Left cardiac atrium (tissue), 4 donors: ENCODE measurements at regions not wholly inside any gene's neighbourhood (a gene's known extent, or its start where the extent isn't known, plus 50 kb on each side); places are given as distances from the start of the nearest gene placed in this dataset.
A peak's percentile ranks its signal among the peaks of the same experiment; 100 is the strongest.
"Not testable (repeated sequence)": the region's sequence is repeated elsewhere in the genome, so short reads cannot be mapped to it uniquely, and the experiment has no call there.

Experiments used
- ATAC-seq, 2 donors: fragments of 200-7000 bp; cut with Tn5 transposase; one replicate each; pipeline ENCODE4 v1.9.1; 2020; ENCODE audit warnings: mild to moderate bottlenecking in 2 of 2, moderate library complexity in 2 of 2
- DNase-seq: peaks from one replicate; pipeline ENCODE4 v3.0.0-alpha.2; 2020
- intact Hi-C, 2 donors: fragments of 100-400 bp; cut with DNase I; formaldehyde crosslinking; loops; one replicate each; pipeline versions ENCODE4 v1.14.1 to v1.15.1; 2022 to 2023
- donor health status: DM: no; HTN: yes; CAD: no.
- donor health status: DM: no; HTN: yes; CAD: no; lungs with severe emphysema.
- donor health status: DM: yes; HTN: yes; CAD: no.
- donor health status: Dilated cardiomyopathy.

DNA sequence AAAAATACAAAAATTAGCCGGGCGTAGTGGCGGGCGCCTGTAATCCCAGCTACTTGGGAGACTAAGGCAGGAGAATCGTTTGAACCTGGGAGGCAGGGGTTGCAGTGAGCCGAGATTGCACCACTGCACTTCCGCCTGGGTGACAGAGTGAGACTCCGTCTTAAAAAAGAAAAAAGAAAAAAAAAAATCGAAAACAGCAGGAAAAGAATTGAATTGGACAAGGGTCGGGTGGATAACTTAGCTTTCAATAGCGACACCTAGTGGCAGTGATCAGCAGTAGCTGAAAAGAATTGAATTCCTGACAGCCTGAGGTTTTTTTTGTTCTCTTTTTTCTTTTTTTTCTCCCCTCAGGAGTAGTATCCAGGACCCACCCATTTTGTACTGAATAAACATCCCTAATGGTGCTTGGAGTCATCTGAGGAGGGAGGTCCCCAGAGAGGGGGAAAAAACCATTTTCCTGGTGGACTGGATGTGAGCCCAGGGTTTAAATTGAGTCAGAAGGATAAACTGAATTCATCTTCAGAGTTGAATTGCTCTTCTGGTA is 55.1 kb downstream of the CYCS start:
- peak; percentile 78 to 81 for ATAC-seq
- intact Hi-C loops = loop anchor here (2.0 to 5.0 kb wide), 5 partner anchors 88 to 249 kb away; partner anchors contain the start of gene OSBPL3 (in 2 of the 2)
- DNase-seq = peak; percentile 32

DNA sequence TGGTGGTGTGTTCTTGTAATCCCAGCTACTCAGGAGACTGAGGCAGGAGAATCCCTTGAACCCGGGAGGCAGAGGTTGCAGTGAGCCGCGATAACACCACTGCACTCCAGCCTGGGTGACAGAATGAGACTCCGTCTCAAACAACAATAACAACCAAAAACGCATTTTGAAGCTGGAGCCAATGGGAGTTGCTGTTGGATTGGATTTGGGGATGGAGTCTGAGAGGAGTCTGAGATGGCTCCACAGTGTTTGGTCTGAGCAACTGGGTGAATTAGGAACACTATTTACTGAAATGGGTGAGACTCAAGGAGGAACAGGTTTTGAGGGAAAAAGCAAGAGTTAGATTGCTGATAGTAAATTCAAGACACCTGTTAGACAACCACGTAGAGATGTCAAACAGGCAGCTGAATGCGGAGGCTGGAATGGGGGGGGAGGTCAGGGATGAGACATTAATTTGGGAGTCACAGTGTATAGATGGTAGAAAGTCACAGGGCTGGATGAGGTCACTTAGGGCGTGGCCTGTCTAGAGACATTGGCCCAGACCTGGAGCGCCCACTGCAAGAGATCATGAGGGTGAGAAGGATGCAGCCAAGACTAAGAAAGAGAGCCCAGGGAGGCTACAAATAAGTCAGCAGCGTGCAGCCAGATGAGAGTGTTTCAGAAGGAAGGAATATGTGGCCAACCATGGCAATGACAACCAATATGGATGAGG is 56.4 kb downstream of the CYCS start:
- DNase-seq (no peak), ATAC-seq (peak in 1 of 2 donors; percentile 57)
- intact Hi-C loops = loop anchor here (2.0 to 5.0 kb wide), 3 partner anchors 86 to 246 kb away; partner anchors contain the start of gene OSBPL3 (in 2 of the 2)

DNA sequence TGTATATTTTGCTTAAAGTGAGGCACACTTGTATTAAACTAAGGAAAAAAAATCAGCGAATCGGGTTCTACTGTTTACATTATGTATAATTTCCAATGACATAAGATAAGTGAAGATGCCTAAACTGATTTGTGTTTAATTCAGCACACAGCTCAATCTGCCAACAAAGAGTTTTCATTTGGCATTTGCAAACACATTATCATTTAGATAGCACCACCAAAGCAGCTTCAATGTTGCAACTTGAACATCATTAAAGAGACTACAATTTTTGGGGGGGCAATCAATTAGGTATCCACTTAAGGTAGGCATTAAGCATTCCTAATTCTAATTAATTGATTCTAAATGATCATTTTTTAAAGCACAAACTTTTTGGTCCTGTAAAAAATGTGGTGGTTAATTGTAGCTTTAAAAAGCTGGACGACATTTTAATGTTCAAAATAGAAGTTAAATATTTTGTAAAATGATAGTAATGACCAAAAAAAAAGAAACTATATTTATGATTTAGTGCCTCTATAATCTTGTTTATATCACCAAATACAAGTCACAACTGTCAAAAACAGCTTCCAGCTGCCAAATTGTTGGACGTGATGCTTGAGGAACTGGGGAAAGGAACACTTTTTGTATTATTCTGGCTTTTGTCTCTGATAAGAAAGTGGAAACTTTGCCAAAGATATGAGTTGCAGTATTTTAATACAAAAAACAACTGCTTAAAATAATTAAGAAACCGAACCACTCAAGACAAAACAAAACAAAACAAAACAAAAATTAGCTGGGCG is 57.1 kb downstream of the CYCS start:
- ATAC-seq (no peak), DNase-seq (no peak)
- intact Hi-C loops = loop anchor here (2.0 to 5.0 kb wide), 3 partner anchors 86 to 246 kb away; partner anchors contain the start of gene OSBPL3 (in 2 of the 2)

DNA sequence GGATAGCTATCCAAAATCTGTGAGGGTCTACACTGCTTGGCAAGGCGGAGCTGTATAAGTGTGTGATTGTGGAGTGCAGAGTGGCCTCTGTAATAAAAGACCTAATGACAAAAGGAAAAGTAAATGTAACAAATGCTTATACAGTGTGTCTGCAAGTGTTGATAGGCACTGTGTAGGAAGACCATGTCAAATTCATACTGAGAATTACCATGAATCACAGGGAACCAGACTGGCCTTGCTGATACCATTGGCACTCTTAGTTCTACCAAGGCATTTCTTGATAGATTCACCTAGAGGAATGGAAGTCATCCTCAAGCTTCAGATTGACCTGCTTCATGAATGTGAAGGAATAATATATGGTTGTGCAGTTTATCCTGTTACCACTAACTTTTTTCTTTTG is 58.8 kb downstream of the CYCS start:
- ATAC-seq (no peak), DNase-seq (no peak)
- intact Hi-C loops = loop anchor here in 1 of 2 donors (5.0 kb wide), 2 partner anchors 84 to 244 kb away; partner anchors contain the start of gene OSBPL3

DNA sequence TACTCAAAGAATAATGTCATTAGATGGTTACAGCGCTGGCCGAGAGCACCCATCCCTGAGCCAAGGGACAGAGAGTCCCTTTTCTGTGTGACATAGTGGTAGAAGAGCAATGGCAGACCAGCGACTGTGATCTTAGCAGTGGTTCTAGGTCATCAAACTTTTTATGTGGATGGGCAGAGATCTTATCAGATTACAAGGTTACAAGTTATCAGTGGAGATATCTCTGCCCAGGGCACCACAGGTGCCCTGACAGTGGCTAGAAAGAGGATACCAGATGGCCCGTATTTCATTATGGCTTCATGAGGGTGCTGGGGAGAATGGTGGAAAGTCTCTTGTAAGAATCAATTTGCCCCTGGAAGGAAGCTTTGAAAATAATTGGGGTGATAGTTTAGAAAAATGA is 62.7 kb downstream of the CYCS start:
- intact Hi-C loops = no loop called here
- ATAC-seq (no peak), DNase-seq (no peak)

DNA sequence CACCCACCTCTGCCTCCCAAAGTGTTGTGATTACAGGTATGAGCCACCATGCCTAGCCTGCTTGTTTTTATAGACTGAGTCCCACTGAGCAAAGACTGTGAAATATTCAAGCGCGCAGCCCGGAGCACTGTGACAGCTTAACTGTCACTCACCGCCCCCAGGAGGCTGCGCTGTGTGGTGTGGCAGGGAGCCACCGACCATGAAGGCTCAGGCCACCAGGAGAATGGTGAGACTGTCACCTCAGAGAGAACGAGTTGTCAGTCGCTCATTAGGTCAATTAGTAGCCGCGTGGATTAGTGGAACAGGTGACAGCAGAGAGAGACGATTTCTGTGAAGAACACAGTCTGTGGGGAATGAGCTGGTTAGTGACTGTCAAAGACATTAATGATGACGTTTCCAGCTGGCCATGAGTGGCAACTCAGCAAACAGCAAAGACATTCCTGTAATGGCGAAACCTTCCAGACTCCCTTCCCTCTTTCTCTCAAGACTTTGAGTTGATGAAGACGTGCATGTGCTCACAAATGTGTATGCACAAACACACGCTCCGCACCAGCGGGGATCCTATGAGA is 64.5 kb downstream of the CYCS start:
- intact Hi-C loops = no loop called here
- ATAC-seq (no peak), DNase-seq (no peak)

DNA sequence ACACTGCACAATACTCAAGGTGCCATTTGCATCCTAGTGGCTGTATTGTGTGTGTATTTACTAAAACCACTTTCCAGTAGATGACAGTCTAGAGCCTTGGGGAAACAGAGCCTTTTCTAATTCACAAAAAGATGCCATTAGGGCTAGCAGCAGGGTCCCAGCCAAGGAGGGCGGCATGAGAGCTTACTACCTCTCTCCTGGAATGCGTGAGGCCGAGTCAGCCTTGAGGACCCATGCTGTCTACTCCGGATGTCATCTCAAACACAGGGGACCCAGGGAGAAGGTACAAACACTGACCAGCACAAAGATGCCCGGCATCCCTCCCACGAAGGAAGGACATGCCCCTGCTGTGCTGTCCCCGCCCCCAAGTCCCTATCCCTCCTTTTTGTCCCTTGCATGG is 65.5 kb downstream of the CYCS start:
- DNase-seq (no peak), ATAC-seq (no peak)
- intact Hi-C loops = no loop called here

DNA sequence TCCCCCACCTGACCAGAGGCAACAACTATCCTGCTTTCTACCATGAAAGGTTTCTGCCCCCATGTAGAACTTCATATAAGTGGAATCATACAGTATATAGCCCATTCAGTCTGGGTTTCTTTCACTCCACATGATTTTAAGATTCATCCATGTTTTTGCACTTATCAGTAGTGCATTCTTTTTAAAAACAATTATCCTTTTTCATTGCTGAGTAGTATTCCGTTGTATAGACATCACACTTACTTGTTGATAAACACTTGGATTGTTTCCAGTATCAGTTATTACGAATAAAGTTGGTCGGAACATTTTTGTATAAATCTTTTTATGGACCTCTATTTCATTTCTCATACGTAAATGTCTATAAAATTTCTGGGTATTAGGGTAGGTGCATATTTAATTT is 68.7 kb downstream of the CYCS start:
- intact Hi-C loops = no loop called here
- no peak for ATAC-seq

DNA sequence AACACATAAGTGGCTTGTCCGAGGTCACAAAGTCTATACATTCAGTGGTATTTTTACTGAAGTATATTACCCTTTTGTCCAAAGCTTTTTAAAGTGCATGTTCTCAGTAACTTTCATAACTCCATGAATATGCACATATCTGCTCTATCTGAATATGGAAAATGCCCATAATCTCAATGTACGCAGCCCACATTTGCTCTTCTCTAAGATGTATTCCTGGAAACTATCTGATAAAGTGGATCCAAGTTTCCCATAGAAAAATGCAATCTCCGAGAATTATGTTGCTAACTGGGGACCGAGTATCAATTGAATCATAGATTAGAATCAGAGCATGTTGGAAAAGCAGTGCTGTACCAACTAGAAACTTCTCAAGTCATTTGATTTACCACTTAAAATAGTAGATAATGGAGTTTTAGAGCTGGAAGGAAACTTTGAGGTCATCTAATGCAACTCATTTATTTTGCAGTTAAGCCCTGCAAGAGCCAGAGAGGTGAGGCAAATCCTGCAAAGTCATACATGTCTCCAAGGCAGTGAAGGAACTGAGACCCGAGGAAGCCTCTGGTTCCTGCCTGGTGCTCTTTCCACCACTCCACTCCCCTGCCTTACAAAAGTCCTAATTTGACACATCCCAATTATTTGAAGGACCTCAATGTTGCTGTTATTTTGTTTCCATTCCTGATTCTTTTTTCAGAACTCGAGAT is 69.4 kb downstream of the CYCS start:
- intact Hi-C loops = no loop called here
- DNase-seq = no peak
- ATAC-seq = no peak

More for the DNA sequence above, 68.7 kb downstream of the CYCS start:
- no peak for DNase-seq

DNA sequence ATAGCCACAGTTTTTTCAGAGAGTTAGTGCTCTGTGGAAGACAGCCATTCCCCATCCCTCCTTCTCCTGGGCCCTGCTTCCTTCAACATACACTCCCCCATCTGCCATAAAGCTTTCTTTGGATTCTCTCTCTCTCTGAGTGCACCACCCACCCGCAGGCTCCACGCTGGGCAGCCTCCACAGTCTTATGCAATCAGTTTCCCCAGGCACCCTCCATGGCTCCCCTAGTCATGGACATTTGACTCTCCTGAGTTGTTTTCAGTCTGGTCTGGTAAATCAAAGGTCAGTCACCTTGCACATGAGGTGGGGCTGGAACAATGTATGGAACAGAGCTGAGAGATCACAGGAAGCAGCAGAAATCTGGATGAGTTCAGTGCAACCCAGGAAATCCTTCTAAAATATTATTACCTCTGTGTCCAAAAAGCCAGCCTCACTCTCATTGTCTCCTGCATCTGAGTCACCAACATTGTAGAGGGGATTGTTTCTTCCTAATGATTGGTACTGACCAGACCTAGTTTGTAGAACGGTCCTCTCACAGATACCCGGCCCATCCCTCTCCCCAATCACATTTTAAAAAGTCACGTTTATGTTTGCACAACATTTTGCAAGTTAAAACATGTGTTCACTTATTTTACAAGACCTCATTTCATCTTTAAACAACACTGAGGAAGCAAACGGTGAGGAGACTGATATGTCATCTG is 70.1 kb downstream of the CYCS start:
- ATAC-seq = no peak
- DNase-seq = no peak
- intact Hi-C loops = no loop called here

DNA sequence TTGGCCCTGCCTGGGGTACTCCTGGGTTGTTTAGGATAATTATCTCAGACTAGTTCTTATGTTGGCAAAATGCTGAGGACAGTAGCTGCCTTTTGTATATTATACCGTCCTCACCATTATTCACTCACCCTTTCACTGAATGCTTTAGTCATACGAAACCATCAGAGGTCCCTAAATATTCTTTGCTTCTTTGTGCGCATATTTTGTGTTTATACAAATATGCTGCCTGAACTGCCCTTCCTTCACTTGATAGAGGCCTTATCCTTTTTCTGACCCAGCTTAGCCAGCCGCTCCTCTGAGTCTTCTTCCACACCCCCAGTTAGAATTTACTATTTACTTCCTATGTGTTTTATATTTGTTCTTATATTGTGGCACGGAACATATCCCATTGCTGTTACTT is 70.2 kb upstream of the OSBPL3 start:
- no peak for ATAC-seq
- intact Hi-C loops = no loop called here
- no peak for DNase-seq

DNA sequence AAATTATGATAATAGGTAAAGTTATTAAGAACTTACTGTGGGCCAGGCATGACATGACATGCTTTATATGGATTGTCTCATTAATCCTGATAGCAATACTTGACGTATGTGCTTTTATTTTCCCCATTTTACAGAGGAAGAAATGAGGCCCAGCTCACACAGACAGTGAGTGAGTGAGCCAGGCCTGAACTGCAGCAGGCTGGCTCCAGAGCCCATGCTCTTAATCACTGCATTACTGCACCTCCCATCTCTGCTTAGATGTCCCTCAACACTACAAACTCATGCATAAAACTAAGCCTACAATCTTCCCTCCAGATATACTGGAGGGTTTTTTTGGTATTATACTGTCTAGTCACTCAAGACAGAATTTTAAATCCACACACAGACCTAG is 68.5 kb upstream of the OSBPL3 start:
- intact Hi-C loops = no loop called here
- no peak for DNase-seq
- no peak for ATAC-seq

DNA sequence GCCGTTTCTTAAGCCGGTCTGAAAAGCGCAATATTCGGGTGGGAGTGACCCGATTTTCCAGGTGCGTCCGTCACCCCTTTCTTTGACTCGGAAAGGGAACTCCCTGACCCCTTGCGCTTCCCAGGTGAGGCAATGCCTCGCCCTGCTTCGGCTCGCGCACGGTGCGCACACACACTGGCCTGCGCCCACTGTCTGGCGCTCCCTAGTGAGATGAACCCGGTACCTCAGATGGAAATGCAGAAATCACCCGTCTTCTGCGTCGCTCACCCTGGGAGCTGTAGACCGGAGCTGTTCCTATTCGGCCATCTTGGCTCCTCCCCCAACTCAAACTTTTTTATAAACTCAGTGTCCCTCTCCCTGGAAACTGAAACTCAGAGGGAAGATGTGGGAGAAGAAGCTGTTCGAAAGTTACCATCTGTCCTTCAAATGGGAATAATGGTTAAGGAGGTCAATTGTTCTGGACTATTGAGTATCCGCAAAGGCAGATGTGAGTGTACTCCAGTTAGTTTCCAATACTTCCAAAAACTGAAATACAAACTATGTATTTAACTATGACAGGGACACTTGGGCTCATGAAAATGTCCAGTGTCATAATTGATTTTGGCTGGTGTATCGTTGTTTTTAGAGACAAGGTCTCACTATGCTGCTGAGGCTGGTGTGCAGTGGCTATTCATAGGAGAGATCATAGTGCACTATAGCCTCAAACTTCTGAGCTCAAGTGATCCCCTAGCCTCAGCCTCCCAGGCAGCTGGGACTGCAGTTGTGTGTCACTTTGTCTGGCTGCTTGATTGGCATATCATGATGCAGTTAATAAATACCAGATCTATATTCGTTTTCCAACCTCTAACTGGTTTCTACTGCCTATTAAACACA is 67.8 kb upstream of the OSBPL3 start:
- intact Hi-C loops, ATAC-seq: not testable (repeated sequence)

DNA sequence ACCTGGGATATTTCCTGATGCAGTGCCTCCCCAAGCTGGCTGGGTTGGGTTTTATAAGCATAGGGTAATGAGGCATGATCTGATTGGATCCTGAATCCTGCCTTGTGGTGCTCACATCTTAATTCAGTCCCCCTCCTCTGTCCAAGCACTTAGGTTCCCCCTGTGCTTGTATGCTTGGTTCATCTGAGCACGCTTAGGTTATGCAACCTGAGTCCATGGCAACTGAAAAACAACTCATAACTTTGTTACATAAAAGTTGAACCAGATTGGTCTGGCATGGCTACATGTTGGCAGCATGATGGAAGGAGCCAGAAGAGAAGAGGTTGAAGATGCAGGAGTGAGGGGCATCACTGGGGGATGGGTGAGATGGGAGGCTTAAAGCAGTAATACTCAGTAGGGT is 57.3 kb upstream of the OSBPL3 start:
- DNase-seq = no peak
- intact Hi-C loops = no loop called here
- peak; percentile 19 to 77 for ATAC-seq

More for the DNA sequence above, 67.8 kb upstream of the OSBPL3 start:
- DNase-seq = not testable (repeated sequence)

DNA sequence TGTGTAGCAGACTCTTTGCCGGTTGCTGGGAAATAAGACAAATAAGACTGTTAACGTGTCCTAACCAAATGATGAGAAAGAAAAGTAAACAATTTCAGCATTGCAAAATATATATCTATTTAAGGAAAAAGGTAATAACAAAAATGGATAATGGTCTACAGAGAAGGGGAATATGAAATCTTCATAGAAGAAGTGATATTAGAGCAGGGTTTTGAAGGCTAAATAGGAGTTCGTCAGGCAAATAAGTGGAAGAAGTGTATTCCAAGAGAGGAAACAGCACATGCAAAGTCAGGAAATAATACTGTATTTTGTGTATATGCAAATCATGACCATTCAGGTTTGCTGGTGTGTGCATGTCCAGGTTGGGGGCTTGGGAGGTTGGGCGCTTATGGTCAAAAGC is 55.3 kb upstream of the OSBPL3 start:
- DNase-seq (no peak), ATAC-seq (no peak)
- intact Hi-C loops = no loop called here

DNA sequence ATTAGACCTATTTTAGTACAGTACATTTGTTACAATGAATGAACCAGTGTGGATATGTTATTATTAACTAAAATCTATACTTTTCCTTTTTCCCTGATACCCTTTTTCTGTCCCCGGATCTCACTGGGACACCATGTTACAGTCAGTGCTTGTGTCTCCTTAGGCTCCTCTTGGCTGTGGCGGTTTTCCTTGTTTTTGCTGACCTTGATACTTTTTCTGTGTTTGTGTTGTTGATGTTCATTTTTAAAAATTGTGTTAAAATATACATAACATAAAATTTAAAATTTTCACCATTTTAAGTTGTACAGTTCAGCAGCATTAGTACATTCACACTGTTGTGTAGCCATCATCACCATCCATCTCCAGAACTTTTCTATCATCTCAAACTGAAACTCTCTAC is 54.2 kb upstream of the OSBPL3 start:
- no peak for DNase-seq
- intact Hi-C loops = no loop called here
- no peak for ATAC-seq

DNA sequence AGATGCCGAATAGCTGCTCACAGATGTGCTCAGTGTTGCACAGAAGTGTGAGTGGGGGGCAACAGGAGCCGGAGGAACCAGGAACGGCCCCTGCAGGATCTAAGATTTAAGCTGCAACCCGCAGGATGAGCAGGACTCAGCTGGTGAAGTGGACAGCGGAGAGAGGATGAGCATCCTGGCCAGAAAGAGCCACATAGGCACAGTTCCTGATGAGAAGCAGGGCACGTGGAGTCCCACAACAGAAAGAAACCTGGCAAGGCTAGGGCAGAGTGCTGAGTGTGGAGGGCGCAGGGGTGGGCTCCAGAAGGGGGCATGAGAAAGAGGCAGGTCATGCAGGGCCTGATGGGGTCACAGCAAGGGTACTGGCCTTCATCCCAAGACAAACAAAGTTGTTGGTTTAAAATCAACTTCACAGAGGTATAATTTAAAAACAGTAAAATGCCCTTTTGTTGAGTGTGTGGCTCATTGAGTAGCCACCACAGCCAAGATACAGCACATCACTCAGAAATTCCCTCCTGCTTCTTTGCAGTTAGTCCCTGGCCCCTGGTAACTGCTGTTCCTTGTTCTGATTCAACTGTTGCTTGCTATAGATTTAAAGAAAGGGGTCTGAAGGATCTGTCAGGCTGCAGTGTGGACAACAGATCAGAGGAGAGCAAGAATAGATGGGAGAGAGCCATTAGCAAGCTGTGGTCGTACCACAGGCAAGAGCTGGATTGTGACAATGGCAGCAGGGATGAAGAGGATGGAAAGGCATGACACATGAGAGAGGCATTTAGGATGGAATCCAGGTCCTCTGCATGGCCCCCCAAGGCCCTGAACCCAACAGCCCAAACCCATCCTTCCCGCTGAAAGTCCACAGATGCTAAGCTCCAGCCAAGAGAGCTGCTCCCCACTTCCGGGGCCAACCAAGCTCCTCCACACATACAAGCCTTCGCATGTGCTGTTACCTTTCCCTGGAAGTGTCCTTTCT is 53.1 kb upstream of the OSBPL3 start:
- ATAC-seq (no peak), DNase-seq (no peak)
- intact Hi-C loops = no loop called here
